ENCODE measurements at regions not wholly inside any gene's neighbourhood (a gene's known extent, or its start where the extent isn't known, plus 50 kb on each side); places are given as distances from the start of the nearest gene placed in this dataset.

DNA sequence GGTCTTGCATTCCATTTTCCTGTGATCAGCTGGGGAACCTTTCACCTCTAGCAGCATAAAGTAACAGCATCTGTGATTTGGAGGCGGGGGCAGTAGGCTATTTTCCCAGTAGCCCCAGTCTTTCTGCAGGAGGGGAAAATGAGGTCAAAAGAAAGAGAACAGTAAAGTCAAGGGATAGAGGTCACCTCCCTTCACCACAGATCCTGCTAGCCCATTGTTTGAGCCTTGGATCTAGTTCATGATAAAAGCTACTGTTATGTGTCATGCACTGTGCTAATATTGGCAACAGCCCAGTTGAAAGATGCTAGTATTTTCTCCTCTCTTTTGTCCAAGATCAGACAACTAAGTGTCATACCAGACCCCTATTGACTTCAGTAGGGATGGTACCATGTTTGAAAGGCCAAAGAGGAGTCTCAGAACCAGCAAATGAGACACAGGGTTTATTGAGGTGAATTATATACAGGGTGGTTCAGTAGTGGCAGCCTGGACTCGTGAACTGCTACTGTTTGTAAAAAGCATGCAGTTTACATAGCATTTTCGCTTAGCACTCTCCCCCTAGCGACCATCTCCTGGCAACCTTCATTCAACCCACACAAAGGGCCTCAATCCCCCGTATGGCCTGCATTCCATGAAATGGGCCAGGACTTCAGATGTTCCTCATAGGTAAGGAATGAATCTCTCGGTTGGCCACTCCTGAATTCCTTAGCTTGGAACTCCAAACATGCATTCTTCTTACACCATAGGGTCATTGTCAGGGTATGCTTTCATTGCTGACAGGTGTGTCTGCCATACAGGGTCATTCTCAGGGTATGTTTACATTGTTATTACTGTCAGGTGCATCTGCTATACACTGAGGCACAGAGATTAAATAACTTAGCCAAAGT is 170.0 kb upstream of the FRMPD4 start:
- no peak for TF ChIP-seq RFX5 (IDR thresholded peaks at IDR 0.05; ENCODE audit: low read length)
- TF ChIP-seq, protein P1, sequence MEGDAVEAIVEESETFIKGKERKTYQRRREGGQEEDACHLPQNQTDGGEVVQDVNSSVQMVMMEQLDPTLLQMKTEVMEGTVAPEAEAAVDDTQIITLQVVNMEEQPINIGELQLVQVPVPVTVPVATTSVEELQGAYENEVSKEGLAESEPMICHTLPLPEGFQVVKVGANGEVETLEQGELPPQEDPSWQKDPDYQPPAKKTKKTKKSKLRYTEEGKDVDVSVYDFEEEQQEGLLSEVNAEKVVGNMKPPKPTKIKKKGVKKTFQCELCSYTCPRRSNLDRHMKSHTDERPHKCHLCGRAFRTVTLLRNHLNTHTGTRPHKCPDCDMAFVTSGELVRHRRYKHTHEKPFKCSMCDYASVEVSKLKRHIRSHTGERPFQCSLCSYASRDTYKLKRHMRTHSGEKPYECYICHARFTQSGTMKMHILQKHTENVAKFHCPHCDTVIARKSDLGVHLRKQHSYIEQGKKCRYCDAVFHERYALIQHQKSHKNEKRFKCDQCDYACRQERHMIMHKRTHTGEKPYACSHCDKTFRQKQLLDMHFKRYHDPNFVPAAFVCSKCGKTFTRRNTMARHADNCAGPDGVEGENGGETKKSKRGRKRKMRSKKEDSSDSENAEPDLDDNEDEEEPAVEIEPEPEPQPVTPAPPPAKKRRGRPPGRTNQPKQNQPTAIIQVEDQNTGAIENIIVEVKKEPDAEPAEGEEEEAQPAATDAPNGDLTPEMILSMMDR (IDR thresholded peaks at IDR 0.05): peak; percentile 5; the same call in 1 of the 2 replicates
- no peak for TF ChIP-seq NRF1 (IDR thresholded peaks at IDR 0.05; ENCODE audit: low read depth, low read length)
- no peak for TF ChIP-seq GABPA (IDR thresholded peaks at IDR 0.05; ENCODE audit: low read depth)
- no peak for TF ChIP-seq EP300 (IDR thresholded peaks at IDR 0.05; ENCODE audit: borderline replicate concordance in 1 of 2, low read depth in 1 of 2, low read length in 1 of 2)
- TF ChIP-seq, protein P2, sequence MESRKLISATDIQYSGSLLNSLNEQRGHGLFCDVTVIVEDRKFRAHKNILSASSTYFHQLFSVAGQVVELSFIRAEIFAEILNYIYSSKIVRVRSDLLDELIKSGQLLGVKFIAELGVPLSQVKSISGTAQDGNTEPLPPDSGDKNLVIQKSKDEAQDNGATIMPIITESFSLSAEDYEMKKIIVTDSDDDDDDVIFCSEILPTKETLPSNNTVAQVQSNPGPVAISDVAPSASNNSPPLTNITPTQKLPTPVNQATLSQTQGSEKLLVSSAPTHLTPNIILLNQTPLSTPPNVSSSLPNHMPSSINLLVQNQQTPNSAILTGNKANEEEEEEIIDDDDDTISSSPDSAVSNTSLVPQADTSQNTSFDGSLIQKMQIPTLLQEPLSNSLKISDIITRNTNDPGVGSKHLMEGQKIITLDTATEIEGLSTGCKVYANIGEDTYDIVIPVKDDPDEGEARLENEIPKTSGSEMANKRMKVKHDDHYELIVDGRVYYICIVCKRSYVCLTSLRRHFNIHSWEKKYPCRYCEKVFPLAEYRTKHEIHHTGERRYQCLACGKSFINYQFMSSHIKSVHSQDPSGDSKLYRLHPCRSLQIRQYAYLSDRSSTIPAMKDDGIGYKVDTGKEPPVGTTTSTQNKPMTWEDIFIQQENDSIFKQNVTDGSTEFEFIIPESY (IDR thresholded peaks at IDR 0.05; ENCODE audit: borderline replicate concordance, low read depth): no peak
- no peak for TF ChIP-seq MAX (IDR thresholded peaks at IDR 0.05; ENCODE audit: low read depth)
- no peak for TF ChIP-seq SIN3A (IDR thresholded peaks at IDR 0.05; ENCODE audit: borderline replicate concordance, low read depth, low read length)
- TF ChIP-seq, protein P3, sequence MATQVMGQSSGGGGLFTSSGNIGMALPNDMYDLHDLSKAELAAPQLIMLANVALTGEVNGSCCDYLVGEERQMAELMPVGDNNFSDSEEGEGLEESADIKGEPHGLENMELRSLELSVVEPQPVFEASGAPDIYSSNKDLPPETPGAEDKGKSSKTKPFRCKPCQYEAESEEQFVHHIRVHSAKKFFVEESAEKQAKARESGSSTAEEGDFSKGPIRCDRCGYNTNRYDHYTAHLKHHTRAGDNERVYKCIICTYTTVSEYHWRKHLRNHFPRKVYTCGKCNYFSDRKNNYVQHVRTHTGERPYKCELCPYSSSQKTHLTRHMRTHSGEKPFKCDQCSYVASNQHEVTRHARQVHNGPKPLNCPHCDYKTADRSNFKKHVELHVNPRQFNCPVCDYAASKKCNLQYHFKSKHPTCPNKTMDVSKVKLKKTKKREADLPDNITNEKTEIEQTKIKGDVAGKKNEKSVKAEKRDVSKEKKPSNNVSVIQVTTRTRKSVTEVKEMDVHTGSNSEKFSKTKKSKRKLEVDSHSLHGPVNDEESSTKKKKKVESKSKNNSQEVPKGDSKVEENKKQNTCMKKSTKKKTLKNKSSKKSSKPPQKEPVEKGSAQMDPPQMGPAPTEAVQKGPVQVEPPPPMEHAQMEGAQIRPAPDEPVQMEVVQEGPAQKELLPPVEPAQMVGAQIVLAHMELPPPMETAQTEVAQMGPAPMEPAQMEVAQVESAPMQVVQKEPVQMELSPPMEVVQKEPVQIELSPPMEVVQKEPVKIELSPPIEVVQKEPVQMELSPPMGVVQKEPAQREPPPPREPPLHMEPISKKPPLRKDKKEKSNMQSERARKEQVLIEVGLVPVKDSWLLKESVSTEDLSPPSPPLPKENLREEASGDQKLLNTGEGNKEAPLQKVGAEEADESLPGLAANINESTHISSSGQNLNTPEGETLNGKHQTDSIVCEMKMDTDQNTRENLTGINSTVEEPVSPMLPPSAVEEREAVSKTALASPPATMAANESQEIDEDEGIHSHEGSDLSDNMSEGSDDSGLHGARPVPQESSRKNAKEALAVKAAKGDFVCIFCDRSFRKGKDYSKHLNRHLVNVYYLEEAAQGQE (IDR thresholded peaks at IDR 0.05; ENCODE audit: low read depth, low read length): no peak
- TF ChIP-seq JUND (IDR thresholded peaks at IDR 0.05): no peak
- TF ChIP-seq USF2 (IDR thresholded peaks at IDR 0.05; ENCODE audit: borderline replicate concordance, low read depth, low read length): no peak
- TF ChIP-seq YY1 (IDR thresholded peaks at IDR 0.05; ENCODE audit: low read depth): no peak
- no peak for TF ChIP-seq EZH2phosphoT487 (IDR thresholded peaks at IDR 0.05; ENCODE audit: borderline replicate concordance, low read depth)
